ENCODE measurements at regions not wholly inside any gene's neighbourhood (a gene's known extent, or its start where the extent isn't known, plus 50 kb on each side); places are given as distances from the start of the nearest gene placed in this dataset.

DNA sequence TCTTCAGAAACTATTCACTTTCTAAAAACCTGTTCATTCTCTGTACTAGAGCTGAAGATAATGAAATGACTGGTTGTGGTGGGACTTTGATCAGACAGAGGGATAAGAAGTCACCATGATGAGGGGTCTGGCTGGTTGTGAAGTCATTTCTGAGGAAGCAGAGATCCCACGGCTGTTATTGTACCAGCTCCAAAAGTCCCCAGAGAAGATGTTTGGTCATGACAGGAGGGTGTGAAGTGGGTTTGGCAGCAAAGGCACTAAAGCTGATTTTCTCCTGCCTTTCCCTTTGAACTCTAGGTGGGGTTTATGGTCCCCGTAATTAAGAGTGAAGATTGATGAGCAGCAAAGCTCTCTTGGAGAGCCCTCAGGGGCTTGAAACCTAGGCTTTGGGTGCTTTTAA, 103.1 kb upstream of the CACHD1 start:
- H3K36me3 ChIP-seq (ENCODE audit: low read depth), result no peaks in the 10 kb centered on the region
- DNase-seq (ENCODE audit: low spot score) (no peak), ATAC-seq (ENCODE audit: low read depth) (no peak)
- no peaks in the 10 kb centered on the region for H3K4me1 ChIP-seq (ENCODE audit: insufficient read depth, poor library complexity, severe bottlenecking)
- TF ChIP-seq, protein P1, sequence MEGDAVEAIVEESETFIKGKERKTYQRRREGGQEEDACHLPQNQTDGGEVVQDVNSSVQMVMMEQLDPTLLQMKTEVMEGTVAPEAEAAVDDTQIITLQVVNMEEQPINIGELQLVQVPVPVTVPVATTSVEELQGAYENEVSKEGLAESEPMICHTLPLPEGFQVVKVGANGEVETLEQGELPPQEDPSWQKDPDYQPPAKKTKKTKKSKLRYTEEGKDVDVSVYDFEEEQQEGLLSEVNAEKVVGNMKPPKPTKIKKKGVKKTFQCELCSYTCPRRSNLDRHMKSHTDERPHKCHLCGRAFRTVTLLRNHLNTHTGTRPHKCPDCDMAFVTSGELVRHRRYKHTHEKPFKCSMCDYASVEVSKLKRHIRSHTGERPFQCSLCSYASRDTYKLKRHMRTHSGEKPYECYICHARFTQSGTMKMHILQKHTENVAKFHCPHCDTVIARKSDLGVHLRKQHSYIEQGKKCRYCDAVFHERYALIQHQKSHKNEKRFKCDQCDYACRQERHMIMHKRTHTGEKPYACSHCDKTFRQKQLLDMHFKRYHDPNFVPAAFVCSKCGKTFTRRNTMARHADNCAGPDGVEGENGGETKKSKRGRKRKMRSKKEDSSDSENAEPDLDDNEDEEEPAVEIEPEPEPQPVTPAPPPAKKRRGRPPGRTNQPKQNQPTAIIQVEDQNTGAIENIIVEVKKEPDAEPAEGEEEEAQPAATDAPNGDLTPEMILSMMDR (IDR thresholded peaks at IDR 0.05; ENCODE audit: poor library complexity, severe bottlenecking), result no peak
- no peaks in the 10 kb centered on the region for H3K9me3 ChIP-seq (ENCODE audit: severe bottlenecking)
- no peak overlapping the region for H3K27ac ChIP-seq (ENCODE audit: poor library complexity, severe bottlenecking)
- no peaks in the 10 kb centered on the region for H3K27me3 ChIP-seq (ENCODE audit: insufficient read depth, poor library complexity, severe bottlenecking)
- H3K4me3 ChIP-seq (ENCODE audit: severe bottlenecking), result no peak overlapping the region

DNA sequence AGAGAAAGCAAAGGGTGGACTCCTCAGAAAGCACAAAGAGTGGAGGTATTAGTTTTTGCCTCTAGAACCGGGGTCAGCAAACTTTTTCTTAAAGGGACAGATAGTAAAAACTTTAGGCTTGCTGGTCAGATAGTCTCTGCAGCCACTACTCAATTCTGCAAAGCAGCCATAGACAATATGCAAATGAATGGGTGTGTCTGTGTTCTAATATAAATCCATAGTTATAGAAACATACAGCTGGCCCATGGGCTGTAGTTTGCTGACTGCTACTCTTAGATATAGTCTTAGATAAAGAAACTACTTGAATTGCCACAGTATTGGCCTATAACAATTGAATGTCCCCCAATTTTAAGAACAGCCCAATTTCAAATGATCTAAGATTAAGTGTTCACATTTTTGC, 101.6 kb upstream of the CACHD1 start:
- Histone ChIP-seq H3K4me1 (ENCODE audit: insufficient read depth, poor library complexity, severe bottlenecking) (no peaks in the 10 kb centered on the region), H3K9me3 (ENCODE audit: severe bottlenecking) (no peaks in the 10 kb centered on the region), H3K27me3 (ENCODE audit: insufficient read depth, poor library complexity, severe bottlenecking) (no peaks in the 10 kb centered on the region), H3K36me3 (ENCODE audit: low read depth) (no peaks in the 10 kb centered on the region), H3K27ac (ENCODE audit: poor library complexity, severe bottlenecking) (no peak overlapping the region), H3K4me3 (ENCODE audit: severe bottlenecking) (no peak overlapping the region)
- TF ChIP-seq, protein P1 (IDR thresholded peaks at IDR 0.05; ENCODE audit: poor library complexity, severe bottlenecking), result no peak
- ATAC-seq (ENCODE audit: low read depth) (no peak), DNase-seq (ENCODE audit: low spot score) (no peak)

DNA sequence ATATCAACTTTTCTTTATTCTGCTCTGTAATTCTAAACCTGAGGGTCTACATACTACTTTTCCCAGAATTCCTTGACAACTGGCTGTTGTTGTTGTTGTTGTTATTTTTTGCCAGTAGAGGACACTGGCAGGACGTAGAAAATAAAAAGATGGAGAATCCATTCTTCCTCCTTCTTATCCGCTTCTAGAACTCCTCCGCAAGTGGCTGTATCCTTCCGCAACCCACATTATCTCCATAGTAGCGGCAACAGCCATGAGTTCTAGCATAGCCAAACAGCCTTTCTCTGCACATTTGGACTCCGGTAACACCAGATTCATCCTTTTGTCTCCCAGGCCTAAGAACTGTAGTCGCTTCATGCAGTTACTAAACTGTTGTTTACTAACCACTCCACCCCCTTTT, 91.1 kb upstream of the CACHD1 start:
- no peaks in the 10 kb centered on the region for H3K36me3 ChIP-seq (ENCODE audit: low read depth)
- H3K27ac ChIP-seq (ENCODE audit: poor library complexity, severe bottlenecking), result no peak overlapping the region
- no peak overlapping the region for H3K4me3 ChIP-seq (ENCODE audit: severe bottlenecking)
- H3K27me3 ChIP-seq (ENCODE audit: insufficient read depth, poor library complexity, severe bottlenecking), result no peaks in the 10 kb centered on the region
- TF ChIP-seq, protein P1 (IDR thresholded peaks at IDR 0.05; ENCODE audit: poor library complexity, severe bottlenecking), result no peak
- ATAC-seq (ENCODE audit: low read depth) (no peak), DNase-seq (ENCODE audit: low spot score) (no peak)
- H3K4me1 ChIP-seq (ENCODE audit: insufficient read depth, poor library complexity, severe bottlenecking), result no peaks in the 10 kb centered on the region
- no peaks in the 10 kb centered on the region for H3K9me3 ChIP-seq (ENCODE audit: severe bottlenecking)

DNA sequence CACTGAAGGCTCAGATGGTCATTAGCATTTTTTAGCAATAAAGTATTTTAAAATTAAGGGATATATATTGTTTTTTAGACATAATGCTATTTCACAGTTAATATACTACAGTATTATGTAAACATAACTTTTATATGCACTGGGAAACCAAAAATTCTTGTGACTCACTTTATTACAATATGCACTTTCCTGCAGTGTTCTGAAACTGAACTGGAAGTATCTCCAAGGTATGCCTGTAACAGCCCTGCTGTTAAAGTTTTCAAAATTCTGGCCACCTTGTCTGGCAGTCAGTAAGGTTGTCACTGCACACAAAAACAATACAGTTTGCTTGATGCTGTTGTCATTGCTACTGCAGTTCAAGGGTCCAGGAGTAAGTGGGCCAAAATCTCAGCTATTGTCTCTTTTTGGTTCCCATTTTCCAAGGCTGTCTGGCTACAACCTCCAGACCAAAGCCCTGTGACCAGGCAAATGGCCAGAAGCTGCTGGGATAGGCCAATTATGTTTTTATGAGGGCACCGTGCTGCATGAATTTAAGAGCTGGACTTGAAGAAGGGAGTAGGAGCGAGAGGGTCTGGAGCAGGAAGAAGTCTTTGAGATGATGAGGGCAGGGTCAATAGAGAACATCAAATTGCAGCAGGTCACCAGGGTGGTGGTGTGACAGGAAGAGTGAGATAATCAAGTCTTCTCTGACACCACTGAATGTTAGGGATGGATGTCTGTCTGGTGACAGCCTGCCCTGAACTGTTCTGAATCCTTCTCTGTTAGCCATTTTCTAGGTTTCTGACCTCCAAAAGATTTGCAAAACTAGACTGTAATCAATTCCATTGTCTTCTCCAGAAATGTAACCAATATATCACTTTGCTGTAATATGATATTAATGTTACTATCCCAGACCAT, 82.3 kb upstream of the CACHD1 start:
- DNase-seq (ENCODE audit: low spot score), result no peak
- no peaks in the 10 kb centered on the region for H3K4me1 ChIP-seq (ENCODE audit: insufficient read depth, poor library complexity, severe bottlenecking)
- H3K27ac ChIP-seq (ENCODE audit: poor library complexity, severe bottlenecking), result no peak overlapping the region
- no peak for ATAC-seq (ENCODE audit: low read depth)
- no peaks in the 10 kb centered on the region for H3K9me3 ChIP-seq (ENCODE audit: severe bottlenecking)
- H3K36me3 ChIP-seq (ENCODE audit: low read depth), result no peaks in the 10 kb centered on the region
- H3K4me3 ChIP-seq (ENCODE audit: severe bottlenecking), result no peak overlapping the region
- H3K27me3 ChIP-seq (ENCODE audit: insufficient read depth, poor library complexity, severe bottlenecking), result no peaks in the 10 kb centered on the region
- TF ChIP-seq, protein P1 (IDR thresholded peaks at IDR 0.05; ENCODE audit: poor library complexity, severe bottlenecking), result no peak

DNA sequence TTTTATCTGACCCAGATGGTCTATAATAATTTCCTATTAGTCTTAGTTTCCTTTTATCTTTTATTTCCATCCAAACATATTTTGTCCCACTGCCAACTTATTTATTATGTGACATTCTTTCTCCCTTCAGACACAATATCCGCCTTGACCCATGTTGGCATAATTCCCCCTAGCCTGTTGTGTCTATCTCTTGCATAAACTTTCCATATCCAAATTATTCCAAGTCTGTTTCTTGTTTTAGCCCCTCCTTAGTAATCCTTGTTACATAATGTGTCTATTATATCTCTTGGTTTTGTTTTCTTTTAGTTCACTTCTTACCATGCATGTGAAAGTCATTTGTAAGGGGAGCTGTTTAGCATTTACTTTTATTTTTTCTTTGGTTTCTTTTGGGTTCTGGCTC, 81.6 kb upstream of the CACHD1 start:
- Histone ChIP-seq H3K9me3 (ENCODE audit: severe bottlenecking) (no peaks in the 10 kb centered on the region), H3K36me3 (ENCODE audit: low read depth) (no peaks in the 10 kb centered on the region)
- TF ChIP-seq, protein P1 (IDR thresholded peaks at IDR 0.05; ENCODE audit: poor library complexity, severe bottlenecking), result no peak

More for the DNA sequence above, 81.6 kb upstream of the CACHD1 start:
- ATAC-seq (ENCODE audit: low read depth) (no peak), DNase-seq (ENCODE audit: low spot score) (no peak)
- Histone ChIP-seq H3K4me1 (ENCODE audit: insufficient read depth, poor library complexity, severe bottlenecking) (no peaks in the 10 kb centered on the region), H3K4me3 (ENCODE audit: severe bottlenecking) (no peak overlapping the region), H3K27ac (ENCODE audit: poor library complexity, severe bottlenecking) (no peak overlapping the region), H3K27me3 (ENCODE audit: insufficient read depth, poor library complexity, severe bottlenecking) (no peaks in the 10 kb centered on the region)
